ENCODE measurements at regions not wholly inside any gene's neighbourhood (a gene's known extent, or its start where the extent isn't known, plus 50 kb on each side); places are given as distances from the start of the nearest gene placed in this dataset.
A peak's percentile ranks its signal among the peaks of the same experiment; 100 is the strongest.

DNA sequence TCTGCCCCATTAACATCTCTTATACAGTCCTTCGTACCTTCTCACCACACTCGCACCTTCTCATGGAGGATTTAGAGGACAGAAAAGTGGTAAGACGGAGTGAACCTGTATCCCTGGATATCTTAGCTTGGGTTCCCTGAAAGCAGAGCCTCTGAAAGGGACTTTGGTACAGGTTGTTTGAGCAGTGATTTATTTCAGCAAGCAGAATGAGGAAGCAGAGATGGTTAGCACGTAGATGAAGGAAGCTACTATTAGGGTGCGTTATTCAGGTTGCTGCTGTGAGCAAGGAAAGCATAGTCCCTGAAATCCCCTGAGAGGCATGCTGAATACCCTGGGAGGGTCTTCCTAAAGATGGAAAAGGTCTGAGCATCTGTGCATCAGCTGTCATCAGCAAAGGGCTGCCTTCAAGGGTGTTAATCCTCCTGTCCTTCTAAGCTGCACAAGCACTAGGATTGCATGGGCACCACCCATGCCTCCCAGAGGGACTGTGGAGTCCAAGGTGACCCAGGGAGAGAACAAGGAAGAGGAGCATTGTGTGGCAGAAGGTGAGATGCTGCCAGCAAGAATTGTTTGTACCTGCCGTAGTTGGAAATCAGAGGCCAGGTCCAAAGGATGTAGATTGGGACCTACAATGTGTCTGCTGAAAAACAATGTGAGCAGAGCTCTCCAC is 273.7 kb downstream of the RASEF start:
- Mint-ChIP-seq H3K4me1 (peaks cover 9% of the 10 kb centered on the region), H3K9me3 (peaks cover 25% of the 10 kb centered on the region), H3K27ac (no peak overlapping the region), H3K27me3 (ENCODE audit: low read depth, poor library complexity) (peaks cover 9% of the 10 kb centered on the region), H3K36me3 (ENCODE audit: low read depth) (peaks cover 5% of the 10 kb centered on the region), H3K4me3 (no peak overlapping the region)
- TF ChIP-seq, protein P1, sequence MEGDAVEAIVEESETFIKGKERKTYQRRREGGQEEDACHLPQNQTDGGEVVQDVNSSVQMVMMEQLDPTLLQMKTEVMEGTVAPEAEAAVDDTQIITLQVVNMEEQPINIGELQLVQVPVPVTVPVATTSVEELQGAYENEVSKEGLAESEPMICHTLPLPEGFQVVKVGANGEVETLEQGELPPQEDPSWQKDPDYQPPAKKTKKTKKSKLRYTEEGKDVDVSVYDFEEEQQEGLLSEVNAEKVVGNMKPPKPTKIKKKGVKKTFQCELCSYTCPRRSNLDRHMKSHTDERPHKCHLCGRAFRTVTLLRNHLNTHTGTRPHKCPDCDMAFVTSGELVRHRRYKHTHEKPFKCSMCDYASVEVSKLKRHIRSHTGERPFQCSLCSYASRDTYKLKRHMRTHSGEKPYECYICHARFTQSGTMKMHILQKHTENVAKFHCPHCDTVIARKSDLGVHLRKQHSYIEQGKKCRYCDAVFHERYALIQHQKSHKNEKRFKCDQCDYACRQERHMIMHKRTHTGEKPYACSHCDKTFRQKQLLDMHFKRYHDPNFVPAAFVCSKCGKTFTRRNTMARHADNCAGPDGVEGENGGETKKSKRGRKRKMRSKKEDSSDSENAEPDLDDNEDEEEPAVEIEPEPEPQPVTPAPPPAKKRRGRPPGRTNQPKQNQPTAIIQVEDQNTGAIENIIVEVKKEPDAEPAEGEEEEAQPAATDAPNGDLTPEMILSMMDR (IDR thresholded peaks at IDR 0.05) = no peak
- no peak for DNase-seq

DNA sequence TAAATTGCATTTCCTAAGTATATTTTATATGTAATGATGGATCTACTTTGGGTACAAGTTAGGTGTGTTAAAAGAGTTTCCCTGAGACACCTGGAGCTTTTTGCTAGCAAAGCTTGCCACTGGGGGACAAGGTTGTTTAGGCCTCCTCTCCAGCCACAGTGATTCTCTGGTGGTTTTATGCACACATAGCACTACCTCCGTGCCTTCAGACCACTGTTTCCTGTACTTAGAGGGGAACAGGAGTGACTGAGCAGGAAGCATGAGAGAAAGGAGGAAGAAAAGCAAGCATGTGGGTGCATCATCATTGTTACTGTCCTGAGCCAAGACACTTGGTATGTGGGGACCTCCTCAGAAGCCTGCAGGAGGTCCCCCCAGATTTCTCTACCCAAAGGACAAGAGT is 272.1 kb downstream of the RASEF start:
- no peak for DNase-seq
- Mint-ChIP-seq H3K27ac (no peak overlapping the region), H3K36me3 (ENCODE audit: low read depth) (peaks cover 5% of the 10 kb centered on the region), H3K9me3 (peaks cover 14% of the 10 kb centered on the region), H3K4me1 (peaks cover 9% of the 10 kb centered on the region), H3K27me3 (ENCODE audit: low read depth, poor library complexity) (peaks cover 4% of the 10 kb centered on the region), H3K4me3 (no peak overlapping the region)
- TF ChIP-seq, protein P1 (IDR thresholded peaks at IDR 0.05) = no peak

DNA sequence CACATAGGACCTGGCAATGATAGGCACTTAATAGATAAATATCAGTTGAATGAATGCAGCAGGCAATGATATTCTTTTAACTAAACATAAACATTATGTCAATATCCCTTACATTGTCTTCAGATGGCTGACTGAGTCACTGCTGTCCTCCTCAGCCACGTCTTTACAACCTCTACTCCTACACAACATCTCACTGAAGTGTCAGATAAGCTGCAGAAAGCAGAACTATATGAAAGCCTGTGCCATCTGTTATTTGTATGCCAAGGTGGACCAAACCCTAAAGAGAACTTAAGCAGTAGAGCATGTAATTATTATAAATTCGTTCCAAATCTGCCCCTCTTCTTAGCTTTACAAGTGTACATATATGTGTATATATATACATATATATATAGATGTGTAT is 271.2 kb downstream of the RASEF start:
- H3K4me1 Mint-ChIP-seq = peaks cover 10% of the 10 kb centered on the region
- H3K27ac Mint-ChIP-seq = no peak overlapping the region
- TF ChIP-seq, protein P1 (IDR thresholded peaks at IDR 0.05) = no peak
- H3K27me3 Mint-ChIP-seq (ENCODE audit: low read depth, poor library complexity) = no peaks in the 10 kb centered on the region
- no peak for DNase-seq
- H3K36me3 Mint-ChIP-seq (ENCODE audit: low read depth) = peaks cover 5% of the 10 kb centered on the region
- no peak overlapping the region for H3K4me3 Mint-ChIP-seq
- peaks cover 14% of the 10 kb centered on the region for H3K9me3 Mint-ChIP-seq

DNA sequence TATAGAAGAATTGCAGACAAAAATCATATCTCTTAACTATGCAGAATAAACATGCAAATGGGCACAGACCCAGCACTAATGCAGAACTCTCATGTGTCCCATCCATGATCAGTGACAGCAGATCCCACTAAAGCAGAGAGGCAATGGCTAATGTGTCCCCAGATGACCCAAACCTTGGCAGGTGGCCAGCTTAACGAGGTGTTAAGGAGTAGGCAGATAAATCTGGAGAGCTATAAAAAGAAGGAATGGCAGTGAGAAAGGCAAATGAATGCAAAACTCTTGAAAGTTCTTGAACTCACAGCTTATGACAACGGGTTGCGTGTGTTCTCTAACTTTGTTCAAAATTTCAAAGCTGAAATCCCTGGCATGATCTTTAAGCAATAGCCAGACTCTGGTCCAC is 265.4 kb downstream of the RASEF start:
- Mint-ChIP-seq H3K9me3 (peaks cover 19% of the 10 kb centered on the region), H3K36me3 (ENCODE audit: low read depth) (peaks cover 9% of the 10 kb centered on the region), H3K27ac (no peak overlapping the region), H3K27me3 (ENCODE audit: low read depth, poor library complexity) (peaks cover 3% of the 10 kb centered on the region), H3K4me3 (no peak overlapping the region), H3K4me1 (peaks cover 11% of the 10 kb centered on the region)
- DNase-seq = peak; percentile 12
- TF ChIP-seq, protein P1 (IDR thresholded peaks at IDR 0.05) = no peak

DNA sequence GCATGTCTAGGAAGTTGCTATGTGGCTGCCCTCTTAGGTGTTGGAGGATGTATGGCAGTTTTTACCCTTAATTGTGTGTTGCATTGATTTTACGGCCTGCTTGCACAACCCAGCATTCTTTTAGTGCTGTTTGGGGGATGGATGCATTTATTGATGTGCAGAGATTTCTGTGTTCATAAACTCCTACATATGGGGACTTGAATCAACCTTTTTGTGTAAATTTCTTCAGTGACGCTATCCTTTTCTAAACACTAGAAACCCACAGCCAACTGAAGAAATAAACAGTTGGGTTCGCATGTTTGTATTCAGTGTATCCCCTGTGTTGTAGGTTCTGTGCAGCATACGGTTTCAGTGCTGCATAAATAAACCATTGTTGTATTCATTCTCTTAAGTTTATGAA is 263.7 kb downstream of the RASEF start:
- Mint-ChIP-seq H3K27me3 (ENCODE audit: low read depth, poor library complexity) (peaks cover 3% of the 10 kb centered on the region), H3K27ac (no peak overlapping the region), H3K36me3 (ENCODE audit: low read depth) (peaks cover 23% of the 10 kb centered on the region), H3K4me1 (peaks cover 14% of the 10 kb centered on the region), H3K4me3 (no peak overlapping the region), H3K9me3 (peaks cover 32% of the 10 kb centered on the region)
- no peak for DNase-seq
- TF ChIP-seq, protein P1 (IDR thresholded peaks at IDR 0.05) = no peak

DNA sequence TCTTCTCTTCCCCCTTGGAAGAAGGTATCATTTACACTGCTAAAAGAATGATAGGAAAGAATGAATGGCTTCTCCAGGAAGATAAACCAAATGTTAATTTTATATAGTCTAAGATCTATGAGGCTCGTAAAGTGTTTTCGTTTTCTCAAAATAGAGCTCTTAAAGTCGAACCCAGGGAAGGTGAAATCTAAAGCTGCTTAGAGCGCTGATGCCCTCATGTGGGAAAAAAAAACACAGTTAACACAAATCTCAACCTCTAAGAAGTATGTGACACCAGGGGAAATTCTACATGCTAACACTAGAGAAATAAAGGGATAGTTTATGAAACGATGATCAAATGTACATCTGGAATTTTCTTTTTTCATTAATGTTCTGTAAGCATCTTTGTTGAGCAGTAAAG is 257.9 kb downstream of the RASEF start:
- Mint-ChIP-seq H3K27ac (no peak overlapping the region), H3K4me3 (no peak overlapping the region), H3K4me1 (peaks cover 41% of the 10 kb centered on the region), H3K27me3 (ENCODE audit: low read depth, poor library complexity) (peaks cover 6% of the 10 kb centered on the region), H3K9me3 (peaks cover 32% of the 10 kb centered on the region), H3K36me3 (ENCODE audit: low read depth) (peaks cover 23% of the 10 kb centered on the region)
- DNase-seq = no peak
- TF ChIP-seq, protein P1 (IDR thresholded peaks at IDR 0.05) = no peak
